WERI-Rb-1 (cell line): ENCODE measurements at regions not wholly inside any gene's neighbourhood (a gene's known extent, or its start where the extent isn't known, plus 50 kb on each side); places are given as distances from the start of the nearest gene placed in this dataset.

Experiments used
- DNase-seq: peaks from one replicate; pipeline ENCODE4 v3.0.0-alpha.2; 2020
- H3K27ac ChIP-seq: fragments of 250-450 bp; sonication (Bioruptor Pico); 2 replicates; pipeline ENCODE4 v1.5.1; 2020; ENCODE audit warnings: mild to moderate bottlenecking, moderate library complexity
- H3K27me3 ChIP-seq: fragments of 250-450 bp; sonication (Bioruptor Pico); 2 replicates; pipeline ENCODE4 v1.5.1; 2021; ENCODE audit warnings: mild to moderate bottlenecking, low read depth, moderate library complexity; ENCODE audit not compliant: insufficient read depth, severe bottlenecking
- H3K36me3 ChIP-seq: fragments of 250-450 bp; sonication (Bioruptor Pico); 2 replicates; pipeline ENCODE4 v1.5.1; 2020; ENCODE audit warnings: mild to moderate bottlenecking, moderate library complexity
- H3K4me3 ChIP-seq: 2 replicates; pipeline ENCODE4 v1.5.1; 2011; ENCODE audit warnings: low read depth, mild to moderate bottlenecking, control low read depth, low read length
- H3K9me3 ChIP-seq: fragments of 250-450 bp; sonication (Bioruptor Pico); 2 replicates; pipeline ENCODE4 v1.5.1; 2021; ENCODE audit warnings: mild to moderate bottlenecking, moderate library complexity; ENCODE audit not compliant: severe bottlenecking
- TF ChIP-seq, protein P1 (sequence below): IDR thresholded peaks from 2 replicates; pipeline ENCODE4 v1.5.1; 2011; ENCODE audit warnings: low read depth, mild to moderate bottlenecking, control low read depth, inconsistent platforms, low read length

DNA sequence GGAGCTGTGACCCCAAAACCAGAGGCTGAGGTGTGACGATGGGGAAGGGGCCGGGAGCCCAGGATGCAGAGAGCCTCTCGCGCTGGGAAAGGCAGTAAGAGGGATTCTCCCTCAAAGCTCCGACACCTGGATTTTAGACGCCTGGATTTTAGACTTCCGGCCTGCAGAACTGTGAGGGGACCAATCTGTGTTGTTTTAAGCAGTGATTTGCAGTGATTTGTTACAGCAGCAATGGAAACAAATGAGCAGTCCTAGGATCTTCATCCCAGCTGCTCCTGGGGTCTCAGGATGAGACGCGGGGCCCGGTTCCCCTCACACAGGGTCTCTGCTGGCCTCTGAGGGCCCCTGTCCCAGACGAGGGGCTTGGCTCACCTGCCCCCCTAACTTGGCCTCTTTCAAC, 365.5 kb downstream of the THBS2 start:
- H3K27me3 ChIP-seq, result no peaks in the 10 kb centered on the region
- TF ChIP-seq, protein P1, sequence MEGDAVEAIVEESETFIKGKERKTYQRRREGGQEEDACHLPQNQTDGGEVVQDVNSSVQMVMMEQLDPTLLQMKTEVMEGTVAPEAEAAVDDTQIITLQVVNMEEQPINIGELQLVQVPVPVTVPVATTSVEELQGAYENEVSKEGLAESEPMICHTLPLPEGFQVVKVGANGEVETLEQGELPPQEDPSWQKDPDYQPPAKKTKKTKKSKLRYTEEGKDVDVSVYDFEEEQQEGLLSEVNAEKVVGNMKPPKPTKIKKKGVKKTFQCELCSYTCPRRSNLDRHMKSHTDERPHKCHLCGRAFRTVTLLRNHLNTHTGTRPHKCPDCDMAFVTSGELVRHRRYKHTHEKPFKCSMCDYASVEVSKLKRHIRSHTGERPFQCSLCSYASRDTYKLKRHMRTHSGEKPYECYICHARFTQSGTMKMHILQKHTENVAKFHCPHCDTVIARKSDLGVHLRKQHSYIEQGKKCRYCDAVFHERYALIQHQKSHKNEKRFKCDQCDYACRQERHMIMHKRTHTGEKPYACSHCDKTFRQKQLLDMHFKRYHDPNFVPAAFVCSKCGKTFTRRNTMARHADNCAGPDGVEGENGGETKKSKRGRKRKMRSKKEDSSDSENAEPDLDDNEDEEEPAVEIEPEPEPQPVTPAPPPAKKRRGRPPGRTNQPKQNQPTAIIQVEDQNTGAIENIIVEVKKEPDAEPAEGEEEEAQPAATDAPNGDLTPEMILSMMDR, result no peak

DNA sequence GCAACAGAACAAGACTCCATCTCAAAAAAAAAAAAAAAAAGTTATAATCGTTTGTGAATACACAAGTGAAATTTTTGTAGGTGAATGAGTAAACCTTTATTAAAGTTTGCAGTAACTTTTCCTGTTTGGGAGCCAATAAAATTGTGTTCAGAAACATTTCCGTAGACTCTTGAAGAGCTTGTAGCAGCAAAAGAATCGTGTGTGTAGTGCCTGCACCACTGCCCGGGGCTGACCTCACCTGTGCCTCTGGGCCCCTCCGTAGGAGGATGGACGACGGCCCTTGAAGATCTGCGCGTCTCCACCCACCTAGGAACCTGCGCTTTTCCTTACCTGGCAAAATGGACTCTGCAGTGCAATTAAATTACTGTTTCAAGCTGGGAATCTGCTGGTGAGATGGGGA, 366.0 kb downstream of the THBS2 start:
- H3K27me3 ChIP-seq, result no peaks in the 10 kb centered on the region

More for the DNA sequence above, 365.5 kb downstream of the THBS2 start:
- Histone ChIP-seq H3K27ac (no peak overlapping the region), H3K4me3 (no peak overlapping the region), H3K36me3 (no peaks in the 10 kb centered on the region), H3K9me3 (peaks cover 5% of the 10 kb centered on the region)
- no peak for DNase-seq

DNA sequence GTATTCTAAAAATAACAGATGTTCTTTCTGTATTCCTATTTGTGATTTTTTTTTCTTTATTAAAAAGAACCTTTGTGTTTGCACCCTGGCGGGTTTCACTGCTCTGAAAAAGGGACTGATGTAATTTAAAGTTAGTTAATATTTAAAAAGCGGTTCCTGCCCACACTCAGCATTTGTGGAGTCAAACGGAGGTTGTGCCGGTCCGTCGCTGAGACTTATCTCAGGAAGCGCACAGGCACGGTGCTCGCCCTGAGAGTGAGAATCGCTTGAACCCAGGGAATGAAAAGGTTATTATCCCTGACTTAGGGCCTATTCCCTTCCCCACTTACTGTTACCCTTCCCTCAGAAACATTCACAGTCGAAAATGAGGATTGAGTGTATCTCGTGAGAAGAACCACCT, 366.7 kb downstream of the THBS2 start:
- H3K36me3 ChIP-seq, result no peaks in the 10 kb centered on the region
- peaks cover 5% of the 10 kb centered on the region for H3K9me3 ChIP-seq
- no peak overlapping the region for H3K4me3 ChIP-seq
- H3K27ac ChIP-seq, result no peak overlapping the region
- DNase-seq, result no peak
- H3K27me3 ChIP-seq, result no peaks in the 10 kb centered on the region
- TF ChIP-seq, protein P1, result no peak

More for the DNA sequence above, 366.0 kb downstream of the THBS2 start:
- TF ChIP-seq, protein P1, result no peak
- no peak overlapping the region for H3K27ac ChIP-seq
- no peaks in the 10 kb centered on the region for H3K36me3 ChIP-seq
- H3K4me3 ChIP-seq, result no peak overlapping the region
- DNase-seq, result no peak
- peaks cover 5% of the 10 kb centered on the region for H3K9me3 ChIP-seq

DNA sequence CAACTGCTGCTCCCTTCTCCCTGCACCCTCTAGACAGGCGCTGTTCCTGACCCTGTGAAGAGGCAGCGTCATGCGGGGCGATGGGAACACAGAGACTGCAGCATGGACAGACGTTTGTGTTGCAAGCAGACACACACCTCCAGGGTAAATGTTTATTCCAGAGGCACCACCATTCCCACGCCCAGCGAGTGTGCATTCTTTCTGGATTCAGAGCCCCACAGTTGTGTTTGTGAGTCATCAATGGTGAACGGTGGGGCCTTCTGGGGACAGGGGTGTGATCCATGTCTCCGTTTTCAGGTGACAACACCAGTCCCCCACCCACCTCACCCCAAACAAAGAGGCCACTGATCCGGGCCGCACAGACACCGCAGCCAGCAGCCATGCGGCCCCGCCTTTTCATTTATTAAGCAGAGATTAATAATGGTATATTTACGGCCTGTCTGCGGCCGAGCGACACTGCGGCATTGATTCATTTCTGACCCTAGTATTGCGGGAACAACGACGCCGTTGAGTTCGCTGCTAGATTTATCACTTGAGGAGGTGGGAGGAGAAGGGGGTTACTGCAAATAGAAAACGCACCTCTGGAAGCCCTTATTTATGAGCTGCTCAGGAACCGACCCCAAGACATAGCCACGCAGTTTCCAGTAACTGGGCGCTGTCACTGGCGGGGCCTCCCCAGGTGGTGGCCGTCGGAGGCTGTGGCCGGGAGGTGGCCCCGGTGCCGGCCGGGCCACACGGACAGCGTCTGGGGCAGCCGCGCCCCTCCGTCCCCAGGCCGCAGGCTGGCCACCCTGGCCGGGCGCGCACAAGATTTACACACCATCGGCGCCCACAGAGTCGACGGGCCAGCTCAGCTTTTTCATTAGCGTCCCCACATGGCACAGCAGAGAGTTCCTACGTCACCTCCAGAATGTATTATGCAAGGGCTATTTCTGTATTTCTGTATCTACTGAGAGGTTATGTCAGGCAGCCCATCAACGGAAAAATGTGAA, 367.6 kb downstream of the THBS2 start:
- Histone ChIP-seq H3K4me3 (no peak overlapping the region), H3K36me3 (no peaks in the 10 kb centered on the region), H3K27me3 (no peaks in the 10 kb centered on the region), H3K9me3 (peaks cover 5% of the 10 kb centered on the region), H3K27ac (no peak overlapping the region)
- TF ChIP-seq, protein P1, result no peak
- DNase-seq, result no peak

DNA sequence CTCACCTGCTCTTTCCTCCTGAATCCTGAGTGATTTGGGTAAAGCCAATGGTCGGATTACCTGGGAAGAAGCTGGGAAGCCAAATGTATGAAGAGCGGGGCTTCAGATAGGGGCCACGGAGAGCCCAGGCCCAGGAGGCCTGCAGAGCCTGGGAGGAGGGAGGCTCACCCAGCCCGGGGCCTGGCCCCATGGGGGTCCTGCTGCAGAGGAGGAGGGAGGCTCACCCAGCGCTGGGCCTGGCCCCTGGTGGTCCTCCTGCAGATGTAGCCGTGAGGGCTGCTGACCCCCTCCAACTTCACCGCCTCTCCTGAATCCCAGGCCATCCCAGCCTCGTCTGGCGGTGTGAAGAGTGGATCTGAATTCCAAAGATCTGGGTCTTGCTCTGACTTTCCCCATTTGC, 368.4 kb downstream of the THBS2 start:
- Histone ChIP-seq H3K4me3 (no peak overlapping the region), H3K27ac (no peak overlapping the region), H3K9me3 (peaks cover 5% of the 10 kb centered on the region), H3K36me3 (no peaks in the 10 kb centered on the region), H3K27me3 (no peaks in the 10 kb centered on the region)
- TF ChIP-seq, protein P1, result no peak
- DNase-seq, result no peak
